Motor neuron (in vitro differentiated cells): ENCODE measurements at regions not wholly inside any gene's neighbourhood (a gene's known extent, or its start where the extent isn't known, plus 50 kb on each side); places are given as distances from the start of the nearest gene placed in this dataset.
A peak's percentile ranks its signal among the peaks of the same experiment; 100 is the strongest.
"Not testable (repeated sequence)": the region's sequence is repeated elsewhere in the genome, so short reads cannot be mapped to it uniquely, and the experiment has no call there.

Experiments used
- ATAC-seq, 8 experiments: fragments of 200-7000 bp; cut with Tn5 transposase; replicated peaks in 6 of 8; 2 replicates each; pipeline ENCODE4 v1.8.0; 2021; ENCODE audit warnings: mild to moderate bottlenecking in 8 of 8, moderate library complexity in 8 of 8
- H3K27ac ChIP-seq, 2 donors: fragments of 250-450 bp; sonication (Bioruptor Pico); 2 replicates each; pipeline ENCODE4 v1.9.0; 2021; ENCODE audit warnings: antibody characterized with exemption in 2 of 2, mild to moderate bottlenecking in 2 of 2, moderate library complexity in 1 of 2
- H3K4me1 ChIP-seq, 2 donors: fragments of 250-450 bp; sonication (Bioruptor Pico); replicated peaks in 1 of 2; 2 replicates each; pipeline ENCODE4 v1.6.1; 2021; ENCODE audit warnings: antibody characterized with exemption in 2 of 2, mild to moderate bottlenecking in 2 of 2, moderate library complexity in 1 of 2
- H3K4me3 ChIP-seq, 5 donors: fragments of 250-450 bp; sonication (Bioruptor Pico); 2 replicates each; pipeline ENCODE4 v1.9.0; 2021; ENCODE audit warnings: antibody characterized with exemption in 5 of 5, mild to moderate bottlenecking in 5 of 5, moderate library complexity in 4 of 5
- WGBS, 10 experiments: fragments of 450-650 bp; shearing (Covaris generic); methylation state at CpG; one replicate each; pipeline ENCODE4 v1.0.0; 2022; 5-methylcytosine and 5-hydroxymethylcytosine counted together
- in situ Hi-C, 9 experiments: fragments of 400-800 bp; cut with MboI; loops; one replicate each; pipeline ENCODE4 v1.15.0; 2021; ENCODE audit warnings: low sequenced_read_pairs in 9 of 9, low pct_unique_long_range_greater_than_20kb in 2 of 9; ENCODE audit not compliant: unreplicated experiment in 9 of 9

DNA sequence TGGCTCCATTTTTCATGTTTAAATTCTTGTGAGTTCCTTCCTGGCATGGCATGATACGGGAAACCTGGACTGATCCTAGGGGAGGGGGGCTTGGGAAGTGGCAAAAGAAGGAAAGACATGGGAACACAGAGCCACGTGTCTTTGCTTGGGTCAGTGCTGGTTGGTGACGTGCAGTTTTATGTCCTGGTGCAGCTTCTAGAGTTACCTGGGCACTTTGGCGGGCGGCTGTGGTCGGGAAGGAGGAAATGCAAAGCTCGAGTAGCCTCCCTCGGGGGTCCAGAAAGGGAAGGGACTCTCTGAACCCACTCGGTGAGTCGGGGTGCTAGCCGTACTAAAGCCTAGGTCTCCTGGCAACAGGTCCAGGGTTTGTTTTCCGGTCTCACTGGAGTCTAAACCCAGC lies 94.6 kb downstream of the APOB start:
- Histone ChIP-seq H3K4me1 (no peaks in the 10 kb centered on the region), H3K4me3 (no peak overlapping the region), H3K27ac (no peak overlapping the region)
- no peak for ATAC-seq
- in situ Hi-C loops = loop anchor here in 1 of 9 experiments (25.0 kb wide), 1 partner anchor 287 kb away; the partner anchor contains the start of genes GDF7 and HS1BP3
- 37 to 71% (median 60%) methylated on average over 1 to 11 of the region's 12 CpGs for WGBS, 10 experiments

DNA sequence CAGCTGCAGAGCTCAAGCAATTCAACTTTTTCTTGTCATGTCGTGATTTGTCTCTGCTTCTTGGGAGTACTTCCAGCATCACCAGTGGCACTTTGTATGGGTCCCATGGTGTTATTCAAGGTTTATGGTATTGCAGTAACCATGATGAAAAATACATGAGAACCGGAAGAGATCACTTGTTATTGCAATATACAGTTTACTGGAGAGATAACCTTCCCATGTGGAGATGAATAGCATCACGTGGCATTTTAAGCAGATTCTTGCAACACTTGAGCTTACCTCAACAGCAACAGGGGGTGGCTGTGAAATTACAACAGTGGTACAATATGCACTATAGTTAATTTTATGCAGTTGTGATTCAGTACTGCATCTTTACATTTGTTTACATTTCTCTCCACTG lies 97.4 kb downstream of the APOB start:
- no peaks in the 10 kb centered on the region for H3K4me1 ChIP-seq
- no peak for ATAC-seq
- 0 to 97% (median 67%) methylated on average over 1 to 3 of the region's 3 CpGs; no CpG with 5 or more reads in 1 of the 10 experiments for WGBS, 10 experiments
- in situ Hi-C loops = loop anchor here in 1 of 9 experiments (25.0 kb wide), 1 partner anchor 284 kb away; the partner anchor contains the start of genes GDF7 and HS1BP3
- no peak overlapping the region for H3K27ac ChIP-seq
- no peak overlapping the region for H3K4me3 ChIP-seq

DNA sequence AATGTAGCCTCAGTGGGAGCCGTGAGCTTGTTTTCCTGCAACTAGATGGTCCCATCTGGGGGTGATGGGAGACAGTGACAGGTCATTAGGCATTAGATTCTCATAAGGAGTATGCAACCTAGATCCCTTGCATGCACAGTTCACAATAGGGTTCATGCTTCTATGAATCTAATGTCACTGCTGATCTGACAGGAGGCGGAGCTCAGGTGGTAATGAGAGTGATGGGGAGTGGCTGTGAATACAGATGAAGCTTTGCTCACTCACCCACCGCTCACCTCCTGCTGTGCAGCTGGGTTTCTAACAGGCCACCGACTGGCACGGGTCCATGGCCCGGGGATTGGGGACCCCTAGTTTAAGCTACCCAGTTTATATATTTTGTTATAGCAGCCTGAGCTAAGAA lies 100.2 kb downstream of the APOB start:
- ATAC-seq, H3K4me1 ChIP-seq, H3K27ac ChIP-seq, H3K4me3 ChIP-seq: not testable (repeated sequence)
- in situ Hi-C loops = loop anchor here in 1 of 9 experiments (25.0 kb wide), 1 partner anchor 281 kb away; the partner anchor contains the start of genes GDF7 and HS1BP3
- 28 to 80% (median 78%) methylated on average over 1 to 5 of the region's 6 CpGs; no CpG with 5 or more reads in 5 of the 10 experiments for WGBS, 10 experiments

GRCh38 chr2:20942646-20943125 lies 101.2 kb downstream of the APOB start:
- WGBS, 10 experiments = 0 to 83% (median 61%) methylated on average over 1 to 4 of the region's 5 CpGs; no CpG with 5 or more reads in 3 of the 10 experiments
- no peak for ATAC-seq
- H3K4me1 ChIP-seq = no peaks in the 10 kb centered on the region
- in situ Hi-C loops = loop anchor here in 1 of 9 experiments (25.0 kb wide), 1 partner anchor 280 kb away; the partner anchor contains the start of genes GDF7 and HS1BP3
- no peak overlapping the region for H3K27ac ChIP-seq
- no peak overlapping the region for H3K4me3 ChIP-seq

GRCh38 chr2:20940856-20941255 lies 103.0 kb downstream of the APOB start:
- Histone ChIP-seq H3K4me1 (no peaks in the 10 kb centered on the region), H3K27ac (no peak overlapping the region), H3K4me3 (no peak overlapping the region)
- in situ Hi-C loops = loop anchor here in 1 of 9 experiments (25.0 kb wide), 1 partner anchor 279 kb away; the partner anchor contains the start of genes GDF7 and HS1BP3
- 0 to 100% (median 65%) methylated on average over 1 to 7 of the region's 7 CpGs; no CpG with 5 or more reads in 1 of the 10 experiments for WGBS, 10 experiments
- no peak for ATAC-seq

DNA sequence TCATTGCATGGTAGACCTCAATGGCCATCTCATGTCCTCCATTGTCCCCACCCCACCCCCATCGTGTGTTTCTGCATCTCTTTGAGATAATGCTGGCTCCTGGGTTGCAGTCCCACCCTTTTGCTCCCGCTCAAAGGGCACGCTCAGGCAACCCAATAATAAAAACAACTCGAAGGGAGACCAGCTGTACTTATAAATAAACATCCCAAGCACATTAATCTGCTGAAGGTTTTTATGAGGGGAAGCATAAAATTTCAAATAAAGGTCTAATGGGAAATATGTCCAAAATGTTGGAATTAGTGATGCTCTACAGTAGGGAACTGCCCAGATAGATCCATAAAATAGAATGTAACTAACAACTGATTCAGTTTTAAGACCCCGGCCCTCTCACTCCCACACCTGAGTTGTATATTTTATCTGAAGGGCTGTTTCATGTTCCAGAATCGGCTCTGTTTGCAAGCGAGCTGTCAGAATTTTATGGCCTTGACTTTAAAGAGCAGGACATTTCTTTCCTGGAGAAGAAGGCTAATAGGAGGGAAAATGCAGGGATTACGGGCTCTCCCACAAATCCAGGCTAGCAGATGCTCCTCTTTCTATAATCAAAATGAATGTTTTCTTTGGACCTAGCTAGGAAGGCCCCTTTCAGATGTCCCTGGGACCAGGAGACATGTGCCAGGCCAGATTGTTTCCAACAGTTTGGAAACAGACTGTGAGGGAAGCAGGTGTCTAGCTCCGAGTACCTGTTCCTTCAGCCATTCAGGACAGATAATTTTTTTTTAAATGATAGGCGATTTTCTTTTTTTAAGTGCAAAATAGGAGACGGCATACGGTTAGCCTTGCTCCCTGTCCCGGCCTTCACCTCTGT lies 103.7 kb downstream of the APOB start:
- ATAC-seq = no peak
- no peak overlapping the region for H3K4me3 ChIP-seq
- in situ Hi-C loops = loop anchor here in 1 of 9 experiments (25.0 kb wide), 1 partner anchor 278 kb away; the partner anchor contains the start of genes GDF7 and HS1BP3
- WGBS, 10 experiments = 10 to 82% (median 57%) methylated on average over 1 to 12 of the region's 13 CpGs
- no peaks in the 10 kb centered on the region for H3K4me1 ChIP-seq
- no peak overlapping the region for H3K27ac ChIP-seq

DNA sequence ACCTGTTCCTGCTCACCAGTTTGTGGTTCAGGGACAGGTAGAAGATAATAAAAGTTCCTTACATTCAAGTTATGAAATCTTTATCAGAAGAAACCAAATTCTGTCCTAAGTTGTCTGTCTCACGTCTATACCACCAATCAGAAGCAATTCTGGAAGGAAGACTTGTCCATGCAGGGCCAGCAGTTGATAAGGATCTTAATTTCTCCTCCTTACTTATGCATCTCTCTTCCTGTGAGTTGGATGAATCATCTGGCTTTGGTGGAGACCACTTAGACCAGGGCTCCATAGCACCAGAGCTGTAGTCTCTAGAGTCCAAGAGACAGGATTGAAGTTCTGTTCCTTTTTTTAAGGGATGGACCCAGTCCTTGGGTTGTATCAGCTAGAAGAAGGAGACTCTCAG lies 106.5 kb downstream of the APOB start:
- peak in 1 of 8 experiments; percentile 74 for ATAC-seq
- Histone ChIP-seq H3K4me1 (no peaks in the 10 kb centered on the region), H3K4me3 (no peak overlapping the region), H3K27ac (no peak overlapping the region)
- in situ Hi-C loops = loop anchor here in 1 of 9 experiments (25.0 kb wide), 1 partner anchor 275 kb away; the partner anchor contains the start of genes GDF7 and HS1BP3
- WGBS, 10 experiments = 0 to 33% (median 0%) methylated on average over 1 of the region's 1 CpG; no CpG with 5 or more reads in 5 of the 10 experiments

- ATAC-seq = no peak
- Histone ChIP-seq H3K4me1 (no peaks in the 10 kb centered on the region), H3K27ac (no peak overlapping the region), H3K4me3 (no peak overlapping the region)
- 44 to 100% (median 71%) methylated on average over 1 to 8 of the region's 11 CpGs for WGBS, 10 experiments
- in situ Hi-C loops = loop anchor here in 1 of 9 experiments (25.0 kb wide), 1 partner anchor 273 kb away; the partner anchor contains the start of genes GDF7 and HS1BP3
These were observed 108.6 kb downstream of the APOB start for GRCh38 chr2:20935168-20935775.

DNA sequence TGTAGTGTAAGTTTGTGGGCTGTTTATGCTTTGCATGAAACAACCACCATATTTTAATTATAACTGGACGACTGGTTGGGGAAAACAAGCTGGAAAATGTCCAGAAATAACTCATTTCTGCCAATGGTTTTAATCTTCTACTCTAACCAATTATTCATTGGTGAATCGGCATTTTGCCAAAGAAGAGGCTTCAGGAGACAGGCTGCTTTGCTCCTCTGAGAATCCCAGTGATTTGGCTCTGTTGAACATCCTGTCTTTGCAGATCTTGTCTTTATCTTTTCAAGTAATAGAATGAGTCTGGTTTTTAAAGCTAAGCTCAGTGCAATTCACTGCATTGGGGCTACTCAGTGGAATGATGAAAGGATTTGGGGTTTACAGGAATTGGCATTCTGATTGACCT lies 109.6 kb downstream of the APOB start:
- Histone ChIP-seq H3K27ac (no peak overlapping the region), H3K4me3 (no peak overlapping the region), H3K4me1 (no peaks in the 10 kb centered on the region)
- ATAC-seq = no peak
- 0 to 100% (median 0%) methylated on average over 1 to 2 of the region's 2 CpGs; no CpG with 5 or more reads in 2 of the 10 experiments for WGBS, 10 experiments
- in situ Hi-C loops = loop anchor here in 1 of 9 experiments (25.0 kb wide), 1 partner anchor 272 kb away; the partner anchor contains the start of genes GDF7 and HS1BP3

DNA sequence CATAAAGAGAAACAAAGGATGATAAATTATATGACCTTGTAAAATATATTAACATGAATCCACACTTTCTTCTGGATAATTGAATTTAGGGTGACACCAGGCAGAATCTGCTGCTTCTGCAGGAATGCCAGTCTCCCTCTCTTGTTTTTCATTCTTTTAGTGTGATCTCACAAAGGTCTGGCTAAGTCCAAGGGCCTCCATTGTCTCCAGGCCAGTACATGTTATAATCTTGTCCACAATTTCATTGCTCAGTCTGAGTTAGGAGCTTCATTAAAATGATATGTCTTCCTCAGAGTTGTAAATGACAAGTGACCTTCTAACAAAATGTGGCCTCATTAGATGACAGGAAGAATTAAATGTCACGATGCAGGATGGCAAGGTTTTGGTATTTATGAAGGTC lies 110.2 kb downstream of the APOB start:
- no peak overlapping the region for H3K27ac ChIP-seq
- in situ Hi-C loops = loop anchor here in 1 of 9 experiments (25.0 kb wide), 1 partner anchor 271 kb away; the partner anchor contains the start of genes GDF7 and HS1BP3
- 0 to 71% (median 0%) methylated on average over 1 of the region's 1 CpG; no CpG with 5 or more reads in 5 of the 10 experiments for WGBS, 10 experiments
- no peak overlapping the region for H3K4me3 ChIP-seq
- no peak for ATAC-seq
- H3K4me1 ChIP-seq = no peaks in the 10 kb centered on the region

DNA sequence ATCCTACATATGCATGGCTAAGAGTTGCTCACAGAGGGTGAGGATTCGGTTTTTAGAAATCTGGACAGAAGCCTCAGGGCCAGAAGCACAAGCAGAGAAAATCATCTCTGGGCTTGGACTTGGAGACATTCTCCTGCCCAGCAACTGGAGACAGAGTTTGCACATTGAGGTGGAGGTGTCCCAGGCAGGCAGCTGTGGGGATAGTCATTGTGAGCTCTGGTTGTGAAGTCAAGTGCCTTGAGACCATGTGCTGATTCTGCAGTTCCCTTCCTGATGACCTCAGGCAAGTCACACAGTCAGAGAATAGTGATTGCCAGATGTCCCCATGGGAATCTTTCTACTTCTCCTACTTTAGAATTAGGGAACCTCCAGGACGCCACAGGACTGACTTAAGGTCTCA lies 108.4 kb upstream of the LDAH start:
- Histone ChIP-seq H3K4me3 (no peak overlapping the region), H3K27ac (no peak overlapping the region), H3K4me1 (no peaks in the 10 kb centered on the region)
- in situ Hi-C loops = loop anchor here in 1 of 9 experiments (25.0 kb wide), 1 partner anchor 269 kb away; the partner anchor contains the start of genes GDF7 and HS1BP3
- ATAC-seq = peak in 2 of 8 experiments; percentile 27 to 34
- WGBS, 10 experiments = 0 to 80% (median 33%) methylated on average over 1 to 2 of the region's 2 CpGs; no CpG with 5 or more reads in 3 of the 10 experiments

DNA sequence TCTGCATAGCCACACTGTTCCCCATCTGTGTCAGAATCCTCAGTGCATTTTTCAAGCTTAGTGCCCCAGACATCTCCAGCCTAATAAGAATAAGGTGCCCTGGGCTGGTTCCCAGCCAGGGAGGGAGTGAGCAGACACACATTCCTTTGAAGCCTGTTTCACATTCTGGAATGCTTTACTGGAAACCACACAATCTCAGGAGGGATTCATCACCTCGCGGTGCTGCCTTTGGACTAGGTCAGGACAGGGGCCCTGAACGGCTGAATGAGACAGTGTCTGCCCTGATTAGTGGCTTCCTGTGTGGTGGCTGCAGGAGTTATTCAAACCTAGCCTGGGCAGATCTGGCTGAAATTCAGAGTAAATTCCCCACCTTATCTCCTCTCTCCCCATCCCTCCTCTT lies 108.0 kb upstream of the LDAH start:
- H3K4me1 ChIP-seq = no peaks in the 10 kb centered on the region
- in situ Hi-C loops = loop anchor here in 1 of 9 experiments (25.0 kb wide), 1 partner anchor 269 kb away; the partner anchor contains the start of genes GDF7 and HS1BP3
- H3K4me3 ChIP-seq = no peak overlapping the region
- peak in 3 of 8 experiments; percentile 31 to 84 (median 70) for ATAC-seq
- WGBS, 10 experiments = 11 to 87% (median 46%) methylated on average over 1 to 3 of the region's 3 CpGs; no CpG with 5 or more reads in 6 of the 10 experiments
- no peak overlapping the region for H3K27ac ChIP-seq
